GM18867 (cell line): ENCODE measurements at regions not wholly inside any gene's neighbourhood (a gene's known extent, or its start where the extent isn't known, plus 50 kb on each side); places are given as distances from the start of the nearest gene placed in this dataset.

Experiments
- ATAC-seq: cut with Tn5 transposase; IDR thresholded peaks from one replicate; pipeline ENCODE4 v1.9.1; 2021; ENCODE audit warnings: mild to moderate bottlenecking, moderate library complexity; ENCODE audit not compliant: unreplicated experiment

GRCh38 chr20:58070664-58071196 is 157.7 kb downstream of the ANKRD60 start:
- ATAC-seq: no peak

- no peak for ATAC-seq
These were observed 158.4 kb downstream of the ANKRD60 start for GRCh38 chr20:58069796-58070663.

GRCh38 chr20:58069207-58069606 is 159.2 kb downstream of the ANKRD60 start:
- no peak for ATAC-seq

GRCh38 chr20:58065508-58066361 is 162.7 kb downstream of the ANKRD60 start:
- ATAC-seq: no peak

GRCh38 chr20:58064411-58065010 is 163.9 kb downstream of the ANKRD60 start:
- no peak for ATAC-seq

- no peak for ATAC-seq
These were observed 169.3 kb downstream of the ANKRD60 start for GRCh38 chr20:58059260-58059544.

GRCh38 chr20:58058421-58059259 is 169.8 kb downstream of the ANKRD60 start:
- no peak for ATAC-seq

- ATAC-seq: no peak
These were observed 171.3 kb downstream of the ANKRD60 start for GRCh38 chr20:58056921-58057686.

GRCh38 chr20:58056021-58056591 is 172.3 kb downstream of the ANKRD60 start:
- no peak for ATAC-seq

- no peak for ATAC-seq
These were observed 173.6 kb downstream of the ANKRD60 start for GRCh38 chr20:58054780-58055373.

- ATAC-seq: no peak
These were observed 174.2 kb downstream of the ANKRD60 start for GRCh38 chr20:58054082-58054779.

GRCh38 chr20:58053391-58054055 is 174.9 kb downstream of the ANKRD60 start:
- ATAC-seq: no peak

GRCh38 chr20:58051367-58051766 is 177.1 kb downstream of the ANKRD60 start:
- no peak for ATAC-seq

- no peak for ATAC-seq
These were observed 180.3 kb downstream of the ANKRD60 start for GRCh38 chr20:58048096-58048702.

- no peak for ATAC-seq
These were observed 182.1 kb downstream of the ANKRD60 start for GRCh38 chr20:58046311-58046710.

GRCh38 chr20:58045579-58045978 is 182.9 kb downstream of the ANKRD60 start:
- no peak for ATAC-seq

- no peak for ATAC-seq
These were observed 183.4 kb downstream of the ANKRD60 start for GRCh38 chr20:58044931-58045555.
